ENCODE measurements at regions not wholly inside any gene's neighbourhood (a gene's known extent, or its start where the extent isn't known, plus 50 kb on each side); places are given as distances from the start of the nearest gene placed in this dataset.
"Not testable (repeated sequence)": the region's sequence is repeated elsewhere in the genome, so short reads cannot be mapped to it uniquely, and the experiment has no call there.

- Histone ChIP-seq H3K4me3 (ENCODE audit: low read length in 3 of 3) (no peak overlapping the region), H3K36me3 (ENCODE audit: control insufficient read depth in 3 of 3, insufficient read depth in 3 of 3, low read length in 3 of 3) (no peaks in the 10 kb centered on the region), H3K27ac (ENCODE audit: low read depth, low read length) (no peak overlapping the region), H3K4me1 (ENCODE audit: control insufficient read depth in 3 of 3, insufficient read depth in 3 of 3, low read length in 3 of 3) (no peaks in the 10 kb centered on the region), H3K9ac (ENCODE audit: low read depth in 1 of 3, low read length in 3 of 3) (no peak overlapping the region), H3K27me3 (ENCODE audit: control insufficient read depth in 3 of 3, insufficient read depth in 3 of 3, low read length in 3 of 3) (no peaks in the 10 kb centered on the region), H3K9me3 (ENCODE audit: control insufficient read depth in 3 of 3, low read length in 3 of 3) (peaks cover 0 to 3% (median 0%) of the 10 kb centered on the region in 3 donors)
These were observed 210.7 kb downstream of the EFCAB11 start for GRCh38 chr14:89743828-89744227.

GRCh38 chr14:89740241-89740640 is 214.3 kb downstream of the EFCAB11 start:
- Histone ChIP-seq H3K27me3 (ENCODE audit: control insufficient read depth in 3 of 3, insufficient read depth in 3 of 3, low read length in 3 of 3) (no peaks in the 10 kb centered on the region), H3K27ac (ENCODE audit: low read depth, low read length) (no peak overlapping the region), H3K9me3 (ENCODE audit: control insufficient read depth in 3 of 3, low read length in 3 of 3) (no peaks in the 10 kb centered on the region), H3K4me1 (ENCODE audit: control insufficient read depth in 3 of 3, insufficient read depth in 3 of 3, low read length in 3 of 3) (no peaks in the 10 kb centered on the region), H3K9ac (ENCODE audit: low read depth in 1 of 3, low read length in 3 of 3) (no peak overlapping the region), H3K36me3 (ENCODE audit: control insufficient read depth in 3 of 3, insufficient read depth in 3 of 3, low read length in 3 of 3) (no peaks in the 10 kb centered on the region), H3K4me3 (ENCODE audit: low read length in 3 of 3) (no peak overlapping the region)

GRCh38 chr14:89736881-89737280 is 217.6 kb downstream of the EFCAB11 start:
- Histone ChIP-seq H3K27me3 (ENCODE audit: control insufficient read depth in 3 of 3, insufficient read depth in 3 of 3, low read length in 3 of 3) (no peaks in the 10 kb centered on the region), H3K9ac (ENCODE audit: low read depth in 1 of 3, low read length in 3 of 3) (no peak overlapping the region), H3K36me3 (ENCODE audit: control insufficient read depth in 3 of 3, insufficient read depth in 3 of 3, low read length in 3 of 3) (no peaks in the 10 kb centered on the region), H3K4me1 (ENCODE audit: control insufficient read depth in 3 of 3, insufficient read depth in 3 of 3, low read length in 3 of 3) (no peaks in the 10 kb centered on the region), H3K27ac (ENCODE audit: low read depth, low read length) (no peak overlapping the region), H3K9me3 (ENCODE audit: control insufficient read depth in 3 of 3, low read length in 3 of 3) (no peaks in the 10 kb centered on the region), H3K4me3 (ENCODE audit: low read length in 3 of 3) (no peak overlapping the region)

- no peaks in the 10 kb centered on the region for H3K4me1 ChIP-seq (ENCODE audit: control insufficient read depth in 3 of 3, insufficient read depth in 3 of 3, low read length in 3 of 3)
- no peaks in the 10 kb centered on the region for H3K36me3 ChIP-seq (ENCODE audit: control insufficient read depth in 3 of 3, insufficient read depth in 3 of 3, low read length in 3 of 3)
- H3K27ac ChIP-seq (ENCODE audit: low read depth, low read length), result no peak overlapping the region
These were observed 223.1 kb downstream of the EFCAB11 start for GRCh38 chr14:89731396-89731933.

GRCh38 chr14:89730687-89731086 is 223.8 kb downstream of the EFCAB11 start:
- Histone ChIP-seq H3K4me1 (ENCODE audit: control insufficient read depth in 3 of 3, insufficient read depth in 3 of 3, low read length in 3 of 3) (no peaks in the 10 kb centered on the region), H3K9me3 (ENCODE audit: control insufficient read depth in 3 of 3, low read length in 3 of 3) (no peaks in the 10 kb centered on the region), H3K27ac (ENCODE audit: low read depth, low read length) (no peak overlapping the region), H3K9ac (ENCODE audit: low read depth in 1 of 3, low read length in 3 of 3) (no peak overlapping the region), H3K4me3 (ENCODE audit: low read length in 3 of 3) (no peak overlapping the region), H3K36me3 (ENCODE audit: control insufficient read depth in 3 of 3, insufficient read depth in 3 of 3, low read length in 3 of 3) (no peaks in the 10 kb centered on the region), H3K27me3 (ENCODE audit: control insufficient read depth in 3 of 3, insufficient read depth in 3 of 3, low read length in 3 of 3) (no peaks in the 10 kb centered on the region)

More at GRCh38 chr14:89731396-89731933, 223.1 kb downstream of the EFCAB11 start:
- Histone ChIP-seq H3K4me3 (ENCODE audit: low read length in 3 of 3) (no peak overlapping the region), H3K27me3 (ENCODE audit: control insufficient read depth in 3 of 3, insufficient read depth in 3 of 3, low read length in 3 of 3) (no peaks in the 10 kb centered on the region), H3K9ac (ENCODE audit: low read depth in 1 of 3, low read length in 3 of 3) (no peak overlapping the region), H3K9me3 (ENCODE audit: control insufficient read depth in 3 of 3, low read length in 3 of 3) (no peaks in the 10 kb centered on the region)

- H3K27me3 ChIP-seq (ENCODE audit: control insufficient read depth in 3 of 3, insufficient read depth in 3 of 3, low read length in 3 of 3), result no peaks in the 10 kb centered on the region
These were observed 225.6 kb downstream of the EFCAB11 start for GRCh38 chr14:89728964-89729363.

GRCh38 chr14:89726226-89726625 is 228.3 kb downstream of the EFCAB11 start:
- H3K27ac ChIP-seq (ENCODE audit: low read depth, low read length); H3K4me3 ChIP-seq (ENCODE audit: low read length in 3 of 3); H3K9ac ChIP-seq (ENCODE audit: low read depth in 1 of 3, low read length in 3 of 3); H3K36me3 ChIP-seq (ENCODE audit: control insufficient read depth in 3 of 3, insufficient read depth in 3 of 3, low read length in 3 of 3); H3K4me1 ChIP-seq (ENCODE audit: control insufficient read depth in 3 of 3, insufficient read depth in 3 of 3, low read length in 3 of 3); H3K27me3 ChIP-seq (ENCODE audit: control insufficient read depth in 3 of 3, insufficient read depth in 3 of 3, low read length in 3 of 3); H3K9me3 ChIP-seq (ENCODE audit: control insufficient read depth in 3 of 3, low read length in 3 of 3): not testable (repeated sequence)

More at GRCh38 chr14:89728964-89729363, 225.6 kb downstream of the EFCAB11 start:
- Histone ChIP-seq H3K9ac (ENCODE audit: low read depth in 1 of 3, low read length in 3 of 3) (no peak overlapping the region), H3K27ac (ENCODE audit: low read depth, low read length) (no peak overlapping the region), H3K4me3 (ENCODE audit: low read length in 3 of 3) (no peak overlapping the region), H3K9me3 (ENCODE audit: control insufficient read depth in 3 of 3, low read length in 3 of 3) (no peaks in the 10 kb centered on the region), H3K36me3 (ENCODE audit: control insufficient read depth in 3 of 3, insufficient read depth in 3 of 3, low read length in 3 of 3) (no peaks in the 10 kb centered on the region), H3K4me1 (ENCODE audit: control insufficient read depth in 3 of 3, insufficient read depth in 3 of 3, low read length in 3 of 3) (no peaks in the 10 kb centered on the region)

GRCh38 chr14:89724628-89724960 is 229.9 kb downstream of the EFCAB11 start:
- Histone ChIP-seq H3K27ac (ENCODE audit: low read depth, low read length) (no peak overlapping the region), H3K36me3 (ENCODE audit: control insufficient read depth in 3 of 3, insufficient read depth in 3 of 3, low read length in 3 of 3) (no peaks in the 10 kb centered on the region), H3K9ac (ENCODE audit: low read depth in 1 of 3, low read length in 3 of 3) (no peak overlapping the region), H3K4me3 (ENCODE audit: low read length in 3 of 3) (peak overlapping the region in 2 of 3 donors; percentile 6 to 7), H3K4me1 (ENCODE audit: control insufficient read depth in 3 of 3, insufficient read depth in 3 of 3, low read length in 3 of 3) (peaks cover 0 to 4% (median 3%) of the 10 kb centered on the region in 3 donors), H3K27me3 (ENCODE audit: control insufficient read depth in 3 of 3, insufficient read depth in 3 of 3, low read length in 3 of 3) (no peaks in the 10 kb centered on the region), H3K9me3 (ENCODE audit: control insufficient read depth in 3 of 3, low read length in 3 of 3) (no peaks in the 10 kb centered on the region)

- Histone ChIP-seq H3K27me3 (ENCODE audit: control insufficient read depth in 3 of 3, insufficient read depth in 3 of 3, low read length in 3 of 3) (no peaks in the 10 kb centered on the region), H3K9ac (ENCODE audit: low read depth in 1 of 3, low read length in 3 of 3) (no peak overlapping the region), H3K9me3 (ENCODE audit: control insufficient read depth in 3 of 3, low read length in 3 of 3) (no peaks in the 10 kb centered on the region), H3K27ac (ENCODE audit: low read depth, low read length) (no peak overlapping the region), H3K4me1 (ENCODE audit: control insufficient read depth in 3 of 3, insufficient read depth in 3 of 3, low read length in 3 of 3) (peaks cover 0 to 4% (median 3%) of the 10 kb centered on the region in 3 donors), H3K4me3 (ENCODE audit: low read length in 3 of 3) (peak overlapping the region in 2 of 3 donors; percentile 6 to 7), H3K36me3 (ENCODE audit: control insufficient read depth in 3 of 3, insufficient read depth in 3 of 3, low read length in 3 of 3) (no peaks in the 10 kb centered on the region)
These were observed 230.5 kb downstream of the EFCAB11 start for GRCh38 chr14:89723930-89724627.

GRCh38 chr14:89721956-89722355 is 232.6 kb downstream of the EFCAB11 start:
- H3K4me1 ChIP-seq (ENCODE audit: control insufficient read depth in 3 of 3, insufficient read depth in 3 of 3, low read length in 3 of 3), result peaks cover 0 to 4% (median 3%) of the 10 kb centered on the region in 3 donors

More at GRCh38 chr14:89721956-89722355, 232.6 kb downstream of the EFCAB11 start:
- Histone ChIP-seq H3K27me3 (ENCODE audit: control insufficient read depth in 3 of 3, insufficient read depth in 3 of 3, low read length in 3 of 3) (no peaks in the 10 kb centered on the region), H3K9me3 (ENCODE audit: control insufficient read depth in 3 of 3, low read length in 3 of 3) (no peaks in the 10 kb centered on the region), H3K27ac (ENCODE audit: low read depth, low read length) (peak overlapping the region; percentile 46), H3K9ac (ENCODE audit: low read depth in 1 of 3, low read length in 3 of 3) (no peak overlapping the region), H3K4me3 (ENCODE audit: low read length in 3 of 3) (no peak overlapping the region), H3K36me3 (ENCODE audit: control insufficient read depth in 3 of 3, insufficient read depth in 3 of 3, low read length in 3 of 3) (no peaks in the 10 kb centered on the region)
